ENCODE measurements at regions not wholly inside any gene's neighbourhood (a gene's known extent, or its start where the extent isn't known, plus 50 kb on each side); places are given as distances from the start of the nearest gene placed in this dataset.
"Not testable (repeated sequence)": the region's sequence is repeated elsewhere in the genome, so short reads cannot be mapped to it uniquely, and the experiment has no call there.

DNA sequence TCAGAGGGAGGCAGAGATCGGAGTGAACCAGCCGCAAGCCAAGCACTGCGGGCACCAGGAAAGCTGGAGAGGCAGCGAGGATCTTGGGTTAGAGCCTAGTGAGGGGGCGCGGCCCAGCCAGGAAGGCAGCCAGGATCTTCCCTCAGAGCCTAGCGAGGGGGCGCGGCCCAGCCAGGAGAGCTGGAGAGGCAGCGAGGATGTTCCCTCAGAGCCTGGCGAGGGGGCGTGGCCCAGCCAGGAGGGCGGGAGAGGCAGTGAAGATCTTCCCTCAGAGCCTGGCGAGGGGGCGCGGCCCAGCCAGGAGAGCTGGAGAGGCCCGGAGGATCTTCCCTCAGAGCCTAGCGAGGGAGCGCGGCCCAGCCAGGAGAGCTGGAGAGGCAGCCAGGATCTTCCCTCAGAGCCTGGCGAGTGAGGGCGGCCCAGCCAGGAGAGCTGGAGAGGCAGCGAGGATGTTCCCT is 62.7 kb upstream of the TMEM18 start:
- TF ChIP-seq HOXA7 (CRISPR knock-in tag; IDR thresholded peaks at IDR 0.05; ENCODE audit: borderline replicate concordance); ZNF274 (IDR thresholded peaks at IDR 0.05; ENCODE audit: low read length); ZNF274 (tag by site-specific recombination; IDR thresholded peaks at IDR 0.05; ENCODE audit: borderline replicate concordance); ZNF132 (tag by site-specific recombination; IDR thresholded peaks at IDR 0.05; ENCODE audit: borderline replicate concordance); ZBTB7A (tag by site-specific recombination; IDR thresholded peaks at IDR 0.05; ENCODE audit: low read depth); ZNF629 (tag by site-specific recombination; IDR thresholded peaks at IDR 0.05); ZNF544 (tag by site-specific recombination; IDR thresholded peaks at IDR 0.05); ZNF48 (tag by site-specific recombination; IDR thresholded peaks at IDR 0.05); ZNF223 (tag by site-specific recombination; IDR thresholded peaks at IDR 0.05): not testable (repeated sequence)
- TF ChIP-seq, protein P1, sequence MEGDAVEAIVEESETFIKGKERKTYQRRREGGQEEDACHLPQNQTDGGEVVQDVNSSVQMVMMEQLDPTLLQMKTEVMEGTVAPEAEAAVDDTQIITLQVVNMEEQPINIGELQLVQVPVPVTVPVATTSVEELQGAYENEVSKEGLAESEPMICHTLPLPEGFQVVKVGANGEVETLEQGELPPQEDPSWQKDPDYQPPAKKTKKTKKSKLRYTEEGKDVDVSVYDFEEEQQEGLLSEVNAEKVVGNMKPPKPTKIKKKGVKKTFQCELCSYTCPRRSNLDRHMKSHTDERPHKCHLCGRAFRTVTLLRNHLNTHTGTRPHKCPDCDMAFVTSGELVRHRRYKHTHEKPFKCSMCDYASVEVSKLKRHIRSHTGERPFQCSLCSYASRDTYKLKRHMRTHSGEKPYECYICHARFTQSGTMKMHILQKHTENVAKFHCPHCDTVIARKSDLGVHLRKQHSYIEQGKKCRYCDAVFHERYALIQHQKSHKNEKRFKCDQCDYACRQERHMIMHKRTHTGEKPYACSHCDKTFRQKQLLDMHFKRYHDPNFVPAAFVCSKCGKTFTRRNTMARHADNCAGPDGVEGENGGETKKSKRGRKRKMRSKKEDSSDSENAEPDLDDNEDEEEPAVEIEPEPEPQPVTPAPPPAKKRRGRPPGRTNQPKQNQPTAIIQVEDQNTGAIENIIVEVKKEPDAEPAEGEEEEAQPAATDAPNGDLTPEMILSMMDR (tag by site-specific recombination; IDR thresholded peaks at IDR 0.05), result not testable (repeated sequence)
- TF ChIP-seq, protein P2, sequence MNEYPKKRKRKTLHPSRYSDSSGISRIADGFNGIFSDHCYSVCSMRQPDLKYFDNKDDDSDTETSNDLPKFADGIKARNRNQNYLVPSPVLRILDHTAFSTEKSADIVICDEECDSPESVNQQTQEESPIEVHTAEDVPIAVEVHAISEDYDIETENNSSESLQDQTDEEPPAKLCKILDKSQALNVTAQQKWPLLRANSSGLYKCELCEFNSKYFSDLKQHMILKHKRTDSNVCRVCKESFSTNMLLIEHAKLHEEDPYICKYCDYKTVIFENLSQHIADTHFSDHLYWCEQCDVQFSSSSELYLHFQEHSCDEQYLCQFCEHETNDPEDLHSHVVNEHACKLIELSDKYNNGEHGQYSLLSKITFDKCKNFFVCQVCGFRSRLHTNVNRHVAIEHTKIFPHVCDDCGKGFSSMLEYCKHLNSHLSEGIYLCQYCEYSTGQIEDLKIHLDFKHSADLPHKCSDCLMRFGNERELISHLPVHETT (tag by site-specific recombination; IDR thresholded peaks at IDR 0.05), result not testable (repeated sequence)
- TF ChIP-seq, protein P3, sequence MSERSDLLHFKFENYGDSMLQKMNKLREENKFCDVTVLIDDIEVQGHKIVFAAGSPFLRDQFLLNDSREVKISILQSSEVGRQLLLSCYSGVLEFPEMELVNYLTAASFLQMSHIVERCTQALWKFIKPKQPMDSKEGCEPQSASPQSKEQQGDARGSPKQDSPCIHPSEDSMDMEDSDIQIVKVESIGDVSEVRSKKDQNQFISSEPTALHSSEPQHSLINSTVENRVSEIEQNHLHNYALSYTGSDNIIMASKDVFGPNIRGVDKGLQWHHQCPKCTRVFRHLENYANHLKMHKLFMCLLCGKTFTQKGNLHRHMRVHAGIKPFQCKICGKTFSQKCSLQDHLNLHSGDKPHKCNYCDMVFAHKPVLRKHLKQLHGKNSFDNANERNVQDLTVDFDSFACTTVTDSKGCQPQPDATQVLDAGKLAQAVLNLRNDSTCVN (tag by site-specific recombination; optimal IDR thresholded peaks at IDR 0.05), result not testable (repeated sequence)
